Left renal cortex interstitium (tissue), 4 donors: ENCODE measurements at regions not wholly inside any gene's neighbourhood (a gene's known extent, or its start where the extent isn't known, plus 50 kb on each side); places are given as distances from the start of the nearest gene placed in this dataset.
"Not testable (repeated sequence)": the region's sequence is repeated elsewhere in the genome, so short reads cannot be mapped to it uniquely, and the experiment has no call there.

Experiments
- DNase-seq, 4 donors: peaks; one replicate each; pipeline ENCODE4 v3.0.0-alpha.2; 2013; ENCODE audit warnings: low read depth in 4 of 4, low spot score in 2 of 4, missing footprints in 1 of 4

DNA sequence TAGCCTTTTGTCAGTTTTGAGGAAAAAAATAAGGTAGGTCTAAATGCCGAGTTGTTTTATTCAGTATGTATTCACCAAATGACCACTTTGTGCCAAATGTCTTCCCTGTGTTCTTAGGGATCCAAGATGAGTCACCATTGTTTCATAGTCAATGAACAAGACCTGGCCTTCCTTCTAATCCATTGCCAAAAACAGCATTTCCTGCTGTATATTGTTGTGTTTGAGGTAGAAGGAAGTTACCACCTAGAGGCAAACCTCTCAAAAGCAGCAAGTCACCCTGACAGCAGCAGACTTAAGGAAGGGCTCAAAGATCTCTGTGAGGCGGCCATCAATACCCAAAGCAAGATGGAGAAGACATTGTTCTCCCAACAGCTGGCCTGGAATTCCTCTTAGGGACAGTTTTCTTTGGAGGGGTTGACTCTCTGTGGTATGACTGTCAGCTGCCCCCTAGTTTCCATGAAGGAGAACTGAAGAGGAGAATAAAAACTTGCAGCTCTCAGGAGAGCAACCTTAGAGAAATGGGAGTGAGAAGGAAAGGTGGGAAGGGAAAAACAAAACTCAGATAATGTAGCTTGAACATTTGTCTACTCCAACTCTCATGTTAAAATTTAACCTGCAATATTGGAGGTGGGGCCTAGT, 328.3 kb downstream of the LRATD1 start:
- DNase-seq: no peak

- no peak for DNase-seq
Measured at GRCh38 chr2:14967729-14968128, 335.2 kb downstream of the LRATD1 start.

DNA sequence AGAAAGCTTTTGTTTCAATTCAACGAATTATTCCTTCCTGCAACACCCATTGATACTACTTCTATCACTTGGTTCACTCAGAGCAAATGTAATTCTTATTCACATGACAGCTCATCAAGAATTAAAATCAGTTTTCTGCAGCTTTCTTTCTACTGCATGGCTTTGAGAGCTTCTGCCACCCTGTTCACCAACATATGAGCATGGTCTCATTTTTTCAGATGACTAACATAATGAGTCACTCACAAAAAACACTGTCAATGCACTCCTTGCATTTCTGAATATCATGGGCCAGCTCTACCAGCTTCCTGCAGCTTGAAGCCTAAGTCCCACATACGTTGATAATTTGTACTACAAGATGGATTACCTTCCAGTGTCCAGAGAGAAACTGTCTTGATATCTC, 342.9 kb downstream of the LRATD1 start:
- no peak for DNase-seq

DNA sequence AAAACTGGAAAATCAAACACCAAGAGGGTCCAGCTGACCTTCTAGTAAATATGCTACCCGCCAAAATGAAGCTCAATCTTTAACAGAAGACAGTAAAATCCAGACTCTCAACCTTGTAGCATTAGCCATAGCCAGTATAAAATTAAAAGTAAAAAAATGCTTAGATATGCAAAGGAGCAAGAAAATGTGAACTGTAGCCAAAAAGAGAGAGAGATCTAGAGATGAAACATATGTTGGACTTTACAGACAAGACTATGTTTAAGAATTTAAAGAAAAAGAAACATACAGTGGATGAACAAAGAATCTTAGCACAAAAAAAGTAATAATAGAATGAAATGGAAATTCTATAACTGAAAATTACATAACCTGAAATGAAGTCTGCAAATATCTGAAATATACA, 344.5 kb downstream of the LRATD1 start:
- DNase-seq: no peak

DNA sequence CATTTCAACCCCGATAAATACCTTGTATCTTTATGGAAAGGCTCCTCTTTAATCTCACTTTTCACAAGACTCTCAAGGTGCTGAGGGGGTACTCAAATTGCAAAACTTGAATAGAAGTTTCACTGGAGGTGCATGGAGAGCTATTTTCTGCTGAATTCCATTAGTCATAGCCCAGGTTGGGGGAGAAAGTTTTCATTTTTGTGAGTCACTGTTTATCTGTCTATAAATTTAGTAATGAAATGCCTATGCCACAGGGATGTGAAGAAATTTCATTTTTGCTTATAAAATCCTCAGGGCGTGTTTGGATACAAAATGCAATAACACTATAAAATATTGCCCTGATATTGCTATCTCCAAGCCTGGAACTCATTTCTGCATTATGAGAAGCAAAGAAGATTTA, 346.3 kb downstream of the LRATD1 start:
- no peak for DNase-seq

DNA sequence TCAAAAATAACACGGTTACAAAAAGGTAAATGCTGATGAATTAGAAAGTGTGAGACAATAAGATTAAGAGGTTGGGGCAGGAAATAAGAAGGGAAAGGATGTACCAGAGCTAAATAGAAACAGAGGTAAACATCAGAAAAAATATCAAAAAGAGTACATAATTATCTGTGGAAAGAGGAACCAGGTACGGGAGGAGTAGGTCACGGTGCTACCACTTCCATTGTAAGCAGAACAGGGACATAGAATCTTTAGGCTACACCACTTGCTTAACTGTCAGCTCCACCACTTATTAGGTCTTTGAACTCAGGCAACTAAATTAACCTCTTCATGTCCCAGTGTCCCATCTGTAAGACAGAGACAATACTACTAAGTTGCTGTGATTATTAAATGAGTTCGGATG, 350.3 kb downstream of the LRATD1 start:
- DNase-seq: no peak

GRCh38 chr2:14988600-14988999, 356.1 kb downstream of the LRATD1 start:
- DNase-seq: no peak

DNA sequence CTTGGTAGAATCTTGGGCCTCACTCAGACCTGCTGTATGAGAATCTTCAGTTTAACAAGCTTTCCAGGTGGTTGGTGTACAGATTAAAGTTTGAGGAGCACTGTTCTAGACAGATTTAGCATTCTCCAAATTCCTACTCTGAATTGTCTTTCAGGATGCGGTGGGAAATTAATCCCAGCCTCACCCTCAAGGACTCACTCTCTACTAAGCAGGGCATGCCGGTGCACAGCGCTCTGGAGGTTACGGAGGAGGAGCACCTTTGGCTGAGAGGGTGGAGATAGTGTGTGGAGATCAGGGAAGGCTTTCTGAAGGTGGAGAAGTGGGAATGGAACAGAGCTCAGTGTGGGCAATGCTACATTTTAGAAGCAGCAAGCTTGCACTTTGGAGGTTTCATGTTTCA, 359.2 kb downstream of the LRATD1 start:
- DNase-seq: no peak

DNA sequence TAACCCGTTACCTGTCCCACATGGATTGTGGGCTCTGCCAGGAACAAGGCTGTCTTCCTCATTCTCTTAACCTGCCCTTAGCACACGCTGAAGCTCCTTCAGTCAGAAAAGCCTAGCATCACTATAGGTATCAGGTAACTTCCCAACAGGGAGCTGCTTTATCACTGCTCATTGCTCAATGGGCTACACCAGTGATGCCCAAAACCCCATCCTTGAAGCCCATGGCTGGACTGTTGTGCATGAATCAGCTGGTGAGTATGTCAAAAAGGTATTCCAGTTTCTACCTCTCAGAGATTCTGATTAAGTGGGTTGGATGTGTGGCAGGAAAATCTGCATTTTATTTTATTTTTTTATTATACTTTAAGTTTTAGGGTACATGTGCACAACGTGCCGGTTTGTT, 362.2 kb downstream of the LRATD1 start:
- no peak for DNase-seq

DNA sequence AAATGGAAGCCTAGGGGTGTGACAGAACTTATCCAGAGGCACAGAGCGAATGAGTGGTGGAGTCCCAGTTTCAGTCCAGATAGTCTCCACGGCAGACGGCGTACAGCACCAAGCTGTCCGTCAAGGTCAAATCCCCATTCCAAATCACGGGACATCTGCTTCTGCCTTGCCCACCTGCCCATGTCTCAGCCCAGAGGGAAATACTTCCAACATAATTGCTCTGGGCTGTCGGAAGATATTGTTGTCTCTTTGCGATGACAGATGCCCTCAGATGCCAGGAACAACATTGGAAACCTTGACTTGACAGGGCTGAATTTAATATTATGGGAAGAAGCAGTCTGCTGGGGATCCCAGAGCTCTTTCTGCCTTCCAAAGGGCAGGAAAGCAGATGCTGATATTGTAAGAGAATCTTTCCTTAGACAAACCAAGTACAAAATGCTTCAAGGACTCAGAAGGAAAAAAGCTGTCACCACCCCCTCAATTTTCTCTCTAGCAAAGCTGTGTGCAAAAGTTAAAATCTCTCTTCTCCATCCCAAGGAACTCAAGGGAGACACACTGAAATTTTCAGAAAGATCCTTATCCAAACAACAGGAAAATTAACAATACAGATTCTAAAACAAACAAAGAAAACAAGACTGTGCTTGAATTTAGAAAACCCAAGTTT, 364.0 kb downstream of the LRATD1 start:
- DNase-seq: no peak

GRCh38 chr2:14998546-14998945, 366.0 kb downstream of the LRATD1 start:
- DNase-seq: no peak

DNA sequence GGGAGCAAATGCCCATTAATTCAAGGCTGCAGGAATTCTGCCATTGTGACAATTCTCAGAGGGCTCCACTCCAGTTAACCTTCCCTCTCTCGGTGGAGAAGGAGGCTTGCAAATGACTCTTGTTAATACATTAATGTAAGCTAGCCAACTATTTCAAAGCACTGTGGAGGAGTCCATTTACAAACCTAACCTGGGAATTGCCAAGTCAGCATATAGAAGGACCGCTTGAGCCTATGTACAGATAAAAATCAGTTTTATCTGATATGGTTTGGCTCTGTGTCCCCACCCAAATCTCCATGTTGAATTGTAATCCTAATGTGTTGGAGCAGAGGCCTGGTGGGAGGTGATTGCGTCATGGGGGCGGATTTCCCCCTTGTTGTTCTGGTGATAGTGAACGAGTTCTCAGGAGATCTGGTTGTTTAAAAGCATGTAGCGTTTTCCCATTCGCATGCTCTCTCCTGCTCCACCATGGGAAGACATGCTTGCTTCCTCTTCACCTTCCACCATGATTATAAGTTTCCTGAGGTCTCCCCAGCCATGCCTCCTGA, 366.7 kb downstream of the LRATD1 start:
- DNase-seq: no peak

- DNase-seq: not testable (repeated sequence)
Measured at GRCh38 chr2:15002519-15002918, 370.0 kb downstream of the LRATD1 start.

GRCh38 chr2:15006667-15007066, 374.1 kb downstream of the LRATD1 start:
- DNase-seq: no peak

DNA sequence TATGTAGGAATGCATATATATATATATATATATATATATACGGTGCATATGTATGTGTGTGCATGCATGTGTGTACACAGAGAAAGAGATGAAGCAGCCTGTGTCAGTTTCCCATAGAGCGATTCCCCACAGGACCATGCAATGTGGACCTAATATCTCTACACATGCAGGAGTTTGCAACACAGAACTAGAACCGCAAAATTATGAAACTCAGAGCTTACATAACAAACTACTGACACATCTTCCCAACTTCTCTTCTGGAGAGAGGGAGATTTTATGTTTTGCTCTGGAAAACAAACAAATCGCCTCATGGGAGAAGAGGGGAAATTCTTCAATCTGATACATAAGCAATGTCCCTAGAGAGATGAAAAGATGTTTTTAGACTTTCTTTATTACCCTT, 377.2 kb downstream of the LRATD1 start:
- DNase-seq: no peak

- no peak for DNase-seq
Measured at GRCh38 chr2:15010346-15010745, 377.8 kb downstream of the LRATD1 start.

DNA sequence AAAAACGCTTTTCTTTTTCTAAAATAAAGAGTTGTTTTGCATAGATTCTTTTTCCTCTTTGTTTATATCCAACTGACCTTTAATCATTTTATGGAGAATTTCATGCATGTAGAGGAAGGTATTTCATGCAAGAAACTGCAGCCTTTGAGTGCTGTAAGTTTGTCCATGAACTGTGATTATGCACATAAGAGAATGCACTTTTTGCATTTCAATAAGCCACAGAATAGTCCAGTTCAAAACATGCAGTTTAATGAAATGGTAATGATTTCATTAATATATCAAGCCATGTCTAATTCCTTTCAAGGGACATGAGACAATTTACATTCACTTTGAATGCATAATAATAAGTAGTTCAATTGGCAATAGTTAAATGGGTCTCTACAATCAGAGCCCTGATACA, 386.3 kb downstream of the LRATD1 start:
- DNase-seq: no peak

DNA sequence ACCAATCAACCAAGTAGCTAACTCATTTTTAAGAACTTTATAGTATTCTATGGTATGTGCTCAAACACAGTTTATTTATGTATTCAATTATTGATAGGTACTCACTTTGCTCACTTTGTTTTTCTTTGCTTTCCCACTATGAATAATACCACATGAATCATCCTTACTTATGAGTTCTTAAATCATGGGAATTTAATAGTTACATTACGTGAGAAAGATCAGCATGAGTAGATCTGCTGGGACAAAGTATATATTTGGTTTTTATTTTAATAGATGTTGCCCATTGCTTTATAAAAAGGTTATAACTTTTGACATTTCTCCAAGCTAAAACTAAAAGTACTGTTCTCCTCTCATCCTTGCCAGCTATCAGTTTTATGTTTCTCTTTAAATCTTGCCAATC, 390.7 kb downstream of the LRATD1 start:
- DNase-seq: no peak

DNA sequence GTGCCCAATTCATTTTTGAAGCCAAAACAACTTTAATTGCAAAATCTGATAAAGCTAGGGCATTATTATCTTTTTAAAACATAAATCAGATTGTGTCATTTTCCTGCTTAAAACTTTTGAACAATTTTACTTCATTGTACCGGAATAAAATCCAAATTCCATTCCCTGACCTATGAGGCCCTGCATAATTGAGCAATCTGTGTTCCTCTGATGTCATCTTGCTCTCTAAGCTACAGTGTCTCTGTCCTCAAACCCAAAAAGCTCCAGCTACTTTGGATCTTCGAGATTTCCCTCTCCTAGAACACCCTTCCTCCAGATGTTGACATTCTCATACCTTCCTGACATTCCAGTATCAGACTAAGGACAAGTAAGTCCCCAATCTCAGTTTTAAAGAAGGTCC, 395.9 kb downstream of the LRATD1 start:
- no peak for DNase-seq

DNA sequence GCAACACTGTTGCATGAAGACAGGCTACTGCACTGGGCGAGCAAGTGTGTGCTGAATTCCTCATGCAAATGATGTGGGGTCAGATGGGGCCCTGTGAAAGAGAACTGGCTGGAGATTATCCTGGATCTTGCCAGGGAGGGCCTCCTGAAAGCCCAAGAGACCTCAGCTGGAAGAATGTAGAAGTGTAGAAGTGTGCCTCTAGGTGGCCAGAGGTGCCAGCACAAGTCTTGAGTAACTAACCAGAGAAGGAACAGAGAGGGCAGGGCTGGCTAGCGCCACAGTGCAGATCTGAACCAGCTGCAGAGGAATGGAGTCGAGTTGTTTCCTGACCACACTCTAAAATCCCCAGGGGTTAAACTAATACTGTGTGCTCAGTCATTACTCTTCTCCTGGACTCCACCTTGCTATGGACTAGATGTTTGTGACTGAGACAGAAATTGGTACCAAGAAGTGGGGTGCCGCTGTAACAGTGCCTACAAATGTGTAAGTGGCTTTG, 399.3 kb downstream of the LRATD1 start:
- no peak for DNase-seq

DNA sequence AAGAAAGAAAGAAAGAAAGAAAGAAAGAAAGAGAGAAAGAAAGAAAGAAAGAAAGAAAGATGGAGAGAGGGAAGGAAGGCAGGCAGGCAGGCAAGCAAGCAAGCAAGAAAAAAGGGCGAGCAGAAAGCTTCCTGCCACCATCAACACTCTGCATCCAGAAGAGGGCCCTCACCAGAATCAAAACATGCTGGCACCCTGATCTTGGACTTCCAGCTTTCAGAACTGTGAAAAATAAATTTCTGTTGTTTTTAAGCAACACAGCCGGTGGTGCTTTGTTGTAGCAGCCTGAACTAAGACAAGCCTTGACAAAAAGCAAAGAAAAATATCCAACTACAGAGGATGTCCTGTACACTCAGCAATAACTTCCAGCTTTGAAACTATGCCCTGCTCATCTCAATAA, 401.7 kb downstream of the LRATD1 start:
- no peak for DNase-seq

DNA sequence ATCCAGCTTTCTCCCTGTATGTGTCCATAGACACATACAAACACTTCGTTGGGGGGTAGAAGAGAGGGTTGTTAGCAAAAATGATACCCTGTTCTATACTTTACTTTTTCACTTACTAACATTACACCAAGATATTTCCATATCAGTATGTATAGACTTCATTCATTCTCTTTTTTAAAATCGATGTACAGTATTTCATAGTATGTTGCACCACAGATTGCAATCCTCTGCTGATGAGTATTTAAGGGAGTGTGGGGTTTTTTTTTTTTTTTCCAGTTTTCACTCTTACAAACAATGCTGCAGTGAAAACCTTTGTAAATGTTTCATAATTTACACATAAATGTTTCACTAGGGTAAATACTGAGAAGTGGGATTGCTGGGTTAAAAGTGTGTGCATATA, 402.3 kb downstream of the LRATD1 start:
- DNase-seq: no peak
